Colonic mucosa (tissue), 4 donors: ENCODE measurements at regions not wholly inside any gene's neighbourhood (a gene's known extent, or its start where the extent isn't known, plus 50 kb on each side); places are given as distances from the start of the nearest gene placed in this dataset.
"Not testable (repeated sequence)": the region's sequence is repeated elsewhere in the genome, so short reads cannot be mapped to it uniquely, and the experiment has no call there.

Experiments
- DNase-seq: peaks from one replicate; pipeline ENCODE4 v3.0.0-alpha.2; 2020
- H3K27ac ChIP-seq: fragments of 200-600 bp; one replicate; pipeline ENCODE4 v1.8.0; 2021
- H3K27me3 ChIP-seq: fragments of 200-600 bp; one replicate; pipeline ENCODE4 v1.8.0; 2021
- H3K36me3 ChIP-seq: fragments of 200-600 bp; one replicate; pipeline ENCODE4 v1.8.0; 2021
- H3K4me1 ChIP-seq: fragments of 200-600 bp; one replicate; pipeline ENCODE4 v1.8.0; 2021; ENCODE audit warnings: mild to moderate bottlenecking
- H3K4me3 ChIP-seq: fragments of 200-600 bp; one replicate; pipeline ENCODE4 v1.8.0; 2021
- H3K9ac ChIP-seq, 2 donors: one replicate each; pipeline ENCODE4 v1.7.0; 2013; ENCODE audit warnings: control low read depth in 2 of 2, low read depth in 2 of 2, low read length in 2 of 2
- H3K9me3 ChIP-seq: fragments of 200-600 bp; one replicate; pipeline ENCODE4 v1.8.0; 2021
- intact Hi-C: fragments of 100-400 bp; cut with DNase I; formaldehyde crosslinking; loops from one replicate; pipeline ENCODE4 v1.14.1; 2022
- TF ChIP-seq, protein P1 (sequence below): fragments of 200-600 bp; IDR thresholded peaks from one replicate; pipeline ENCODE4 v1.8.0; 2022; ENCODE audit warnings: antibody characterized with exemption, mild to moderate bottlenecking
- donor health status: healthy.
- donor health status: DM: no; HTN: no; CAD: no.
- donor health status: DM: no; HTN: no; CAD: no.

DNA sequence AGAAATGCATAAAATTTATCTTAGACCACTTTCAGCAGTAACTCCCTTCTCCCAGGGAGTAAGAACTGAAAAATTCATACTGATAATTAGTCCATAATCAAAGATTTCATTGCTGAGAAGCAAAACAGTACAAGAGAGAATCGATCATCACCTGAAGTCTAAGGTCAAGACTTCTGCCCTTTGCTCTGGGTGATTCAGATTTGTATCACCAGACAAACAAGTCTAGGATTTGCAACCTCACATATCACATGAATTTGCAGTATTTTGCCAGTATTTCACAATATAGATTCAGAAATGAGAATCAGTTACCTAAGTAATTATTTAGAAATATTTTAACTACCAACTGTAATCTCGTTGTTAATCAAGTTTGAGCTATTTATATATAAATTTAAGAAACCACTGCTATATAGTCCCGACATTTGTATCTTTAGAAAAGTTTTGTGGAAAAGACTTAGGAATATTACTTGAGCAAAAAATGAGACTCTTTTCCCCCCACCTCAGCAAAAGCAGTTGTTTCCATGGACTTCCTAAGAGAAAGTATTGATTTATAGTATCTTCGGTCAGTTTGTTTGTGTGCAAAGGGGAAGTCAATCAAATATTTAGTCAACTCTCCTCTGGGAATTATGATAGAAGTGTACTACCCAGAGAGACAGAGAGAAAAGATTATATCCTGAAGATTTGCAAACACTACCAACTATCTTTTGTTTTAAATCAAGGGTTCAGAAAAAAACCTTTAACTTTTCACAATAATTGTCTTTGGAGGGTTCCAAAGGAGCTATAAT lies 840.1 kb downstream of the TRHDE start:
- no peaks in the 10 kb centered on the region for H3K9me3 ChIP-seq
- no peak overlapping the region for H3K4me3 ChIP-seq
- no peak overlapping the region for H3K9ac ChIP-seq
- intact Hi-C loops = no loop called here
- TF ChIP-seq, protein P1, sequence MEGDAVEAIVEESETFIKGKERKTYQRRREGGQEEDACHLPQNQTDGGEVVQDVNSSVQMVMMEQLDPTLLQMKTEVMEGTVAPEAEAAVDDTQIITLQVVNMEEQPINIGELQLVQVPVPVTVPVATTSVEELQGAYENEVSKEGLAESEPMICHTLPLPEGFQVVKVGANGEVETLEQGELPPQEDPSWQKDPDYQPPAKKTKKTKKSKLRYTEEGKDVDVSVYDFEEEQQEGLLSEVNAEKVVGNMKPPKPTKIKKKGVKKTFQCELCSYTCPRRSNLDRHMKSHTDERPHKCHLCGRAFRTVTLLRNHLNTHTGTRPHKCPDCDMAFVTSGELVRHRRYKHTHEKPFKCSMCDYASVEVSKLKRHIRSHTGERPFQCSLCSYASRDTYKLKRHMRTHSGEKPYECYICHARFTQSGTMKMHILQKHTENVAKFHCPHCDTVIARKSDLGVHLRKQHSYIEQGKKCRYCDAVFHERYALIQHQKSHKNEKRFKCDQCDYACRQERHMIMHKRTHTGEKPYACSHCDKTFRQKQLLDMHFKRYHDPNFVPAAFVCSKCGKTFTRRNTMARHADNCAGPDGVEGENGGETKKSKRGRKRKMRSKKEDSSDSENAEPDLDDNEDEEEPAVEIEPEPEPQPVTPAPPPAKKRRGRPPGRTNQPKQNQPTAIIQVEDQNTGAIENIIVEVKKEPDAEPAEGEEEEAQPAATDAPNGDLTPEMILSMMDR = no peak
- no peak overlapping the region for H3K27ac ChIP-seq
- H3K27me3 ChIP-seq = no peaks in the 10 kb centered on the region
- no peaks in the 10 kb centered on the region for H3K4me1 ChIP-seq
- no peaks in the 10 kb centered on the region for H3K36me3 ChIP-seq
- DNase-seq = no peak

DNA sequence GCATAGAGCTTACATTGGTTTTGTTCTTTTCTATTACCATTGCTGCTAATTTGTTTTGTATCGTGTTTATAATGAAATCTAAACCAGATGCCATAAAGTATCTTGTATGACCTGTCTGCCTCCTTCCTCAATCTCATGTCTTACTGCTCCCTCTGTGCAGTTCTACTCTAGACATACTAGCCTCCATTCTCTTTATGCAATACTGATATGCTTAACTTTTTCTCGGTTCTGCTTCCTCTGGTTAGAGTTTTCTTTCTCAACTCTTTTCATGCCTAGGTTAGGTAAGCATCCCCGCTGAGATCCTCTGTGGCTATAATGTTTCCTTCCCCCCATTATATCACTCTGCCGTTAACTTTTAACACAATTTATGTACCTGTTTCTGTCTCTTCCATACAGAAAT lies 852.3 kb downstream of the TRHDE start:
- Histone ChIP-seq H3K9ac (no peak overlapping the region), H3K4me1 (no peaks in the 10 kb centered on the region), H3K27ac (no peak overlapping the region), H3K9me3 (no peaks in the 10 kb centered on the region), H3K36me3 (no peaks in the 10 kb centered on the region), H3K27me3 (no peaks in the 10 kb centered on the region), H3K4me3 (no peak overlapping the region)
- DNase-seq = no peak
- TF ChIP-seq, protein P1 = no peak
- intact Hi-C loops = no loop called here

DNA sequence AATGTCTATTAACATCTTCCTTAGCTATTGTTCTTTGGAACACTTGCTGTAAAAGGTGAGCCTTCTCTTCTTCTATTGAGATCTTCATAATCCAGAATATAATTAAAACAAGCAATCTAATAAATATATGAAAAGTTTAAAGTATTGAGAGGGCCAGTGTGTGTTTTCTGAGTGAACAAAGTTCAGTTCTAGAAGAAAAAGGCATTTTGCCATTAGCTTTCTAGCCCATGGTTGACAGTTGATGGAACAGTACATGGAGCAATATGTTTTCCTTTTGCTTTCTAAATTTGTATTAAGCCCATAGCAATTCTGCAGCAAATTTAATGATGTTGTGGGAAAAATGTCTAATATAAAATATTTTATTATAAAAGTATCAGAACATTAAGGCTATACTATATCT lies 853.0 kb downstream of the TRHDE start:
- no peak overlapping the region for H3K4me3 ChIP-seq
- no peak overlapping the region for H3K9ac ChIP-seq
- H3K36me3 ChIP-seq = no peaks in the 10 kb centered on the region
- no peaks in the 10 kb centered on the region for H3K9me3 ChIP-seq
- TF ChIP-seq, protein P1 = no peak
- no peaks in the 10 kb centered on the region for H3K27me3 ChIP-seq
- no peak for DNase-seq
- H3K27ac ChIP-seq = no peak overlapping the region
- intact Hi-C loops = no loop called here
- H3K4me1 ChIP-seq = no peaks in the 10 kb centered on the region

DNA sequence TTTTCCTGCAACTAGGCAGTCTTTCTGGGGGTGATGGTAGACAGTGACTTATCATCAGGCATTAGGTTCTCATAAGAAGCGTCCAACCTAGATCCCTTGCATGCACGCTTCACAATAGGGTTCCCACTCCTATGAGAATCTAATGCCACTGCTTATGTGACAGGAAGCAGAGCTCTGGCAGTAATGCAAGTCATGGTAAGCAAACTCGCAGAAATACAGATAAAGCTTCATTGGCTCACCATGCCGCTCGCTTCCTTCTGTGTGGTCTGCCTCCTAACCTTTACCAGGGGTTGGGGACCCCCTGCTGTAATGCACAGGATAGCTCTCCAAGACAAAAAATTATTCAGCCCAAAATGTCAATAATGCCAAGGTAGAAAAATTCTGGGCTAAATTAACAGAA lies 864.2 kb downstream of the TRHDE start:
- H3K9me3 ChIP-seq = no peaks in the 10 kb centered on the region
- H3K9ac ChIP-seq = no peak overlapping the region
- no peak overlapping the region for H3K4me3 ChIP-seq
- intact Hi-C loops = no loop called here
- no peak overlapping the region for H3K27ac ChIP-seq
- DNase-seq = no peak
- no peaks in the 10 kb centered on the region for H3K36me3 ChIP-seq
- no peaks in the 10 kb centered on the region for H3K4me1 ChIP-seq
- no peaks in the 10 kb centered on the region for H3K27me3 ChIP-seq
- TF ChIP-seq, protein P1 = no peak

DNA sequence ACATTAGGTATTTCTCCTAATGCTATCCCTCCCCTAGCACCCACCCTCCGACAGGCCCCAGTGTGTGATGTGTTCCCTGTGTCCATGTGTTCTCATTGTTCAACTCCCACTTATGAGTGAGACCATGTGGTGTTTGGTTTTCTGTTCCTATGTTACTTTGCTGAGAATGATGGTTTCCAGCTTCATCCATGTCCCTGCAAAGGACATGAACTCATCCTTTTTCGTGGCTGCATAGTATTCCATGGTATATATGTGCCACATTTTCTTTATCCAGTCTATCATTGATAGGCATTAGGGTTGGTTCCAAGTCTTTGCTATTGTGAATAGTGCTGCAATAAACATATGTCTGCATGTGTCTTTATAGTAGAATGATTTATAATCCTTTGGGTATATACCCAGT lies 867.5 kb downstream of the TRHDE start:
- DNase-seq, H3K4me3 ChIP-seq, H3K4me1 ChIP-seq, H3K9me3 ChIP-seq, intact Hi-C loops, H3K36me3 ChIP-seq, H3K9ac ChIP-seq, H3K27me3 ChIP-seq, H3K27ac ChIP-seq: not testable (repeated sequence)

DNA sequence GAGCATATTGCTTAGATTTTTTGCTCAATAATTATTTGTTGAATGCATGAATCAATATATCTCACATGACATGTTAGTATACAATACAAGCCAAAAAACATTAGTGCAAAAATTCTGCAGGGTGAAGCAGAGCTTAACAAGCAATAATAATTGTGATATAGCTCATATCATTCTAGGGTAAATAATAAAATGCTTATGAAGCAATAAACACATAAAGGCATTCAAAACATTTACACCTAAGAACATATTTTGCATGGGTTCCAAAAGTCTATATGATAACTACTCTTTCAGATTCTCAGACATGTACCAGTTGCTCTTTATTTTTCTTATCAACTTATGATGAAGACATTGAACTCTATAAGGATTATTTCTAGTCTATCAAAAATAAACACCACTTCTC lies 886.2 kb downstream of the TRHDE start:
- intact Hi-C loops = no loop called here

More for the DNA sequence above, 886.2 kb downstream of the TRHDE start:
- H3K9me3 ChIP-seq = no peaks in the 10 kb centered on the region
- no peak for DNase-seq
- no peak overlapping the region for H3K4me3 ChIP-seq
- no peaks in the 10 kb centered on the region for H3K27me3 ChIP-seq
- H3K4me1 ChIP-seq = no peaks in the 10 kb centered on the region
- H3K36me3 ChIP-seq = no peaks in the 10 kb centered on the region
- no peak overlapping the region for H3K9ac ChIP-seq
- TF ChIP-seq, protein P1 = no peak
- H3K27ac ChIP-seq = no peak overlapping the region
